ENCODE measurements at regions not wholly inside any gene's neighbourhood (a gene's known extent, or its start where the extent isn't known, plus 50 kb on each side); places are given as distances from the start of the nearest gene placed in this dataset.
"Not testable (repeated sequence)": the region's sequence is repeated elsewhere in the genome, so short reads cannot be mapped to it uniquely, and the experiment has no call there.

DNA sequence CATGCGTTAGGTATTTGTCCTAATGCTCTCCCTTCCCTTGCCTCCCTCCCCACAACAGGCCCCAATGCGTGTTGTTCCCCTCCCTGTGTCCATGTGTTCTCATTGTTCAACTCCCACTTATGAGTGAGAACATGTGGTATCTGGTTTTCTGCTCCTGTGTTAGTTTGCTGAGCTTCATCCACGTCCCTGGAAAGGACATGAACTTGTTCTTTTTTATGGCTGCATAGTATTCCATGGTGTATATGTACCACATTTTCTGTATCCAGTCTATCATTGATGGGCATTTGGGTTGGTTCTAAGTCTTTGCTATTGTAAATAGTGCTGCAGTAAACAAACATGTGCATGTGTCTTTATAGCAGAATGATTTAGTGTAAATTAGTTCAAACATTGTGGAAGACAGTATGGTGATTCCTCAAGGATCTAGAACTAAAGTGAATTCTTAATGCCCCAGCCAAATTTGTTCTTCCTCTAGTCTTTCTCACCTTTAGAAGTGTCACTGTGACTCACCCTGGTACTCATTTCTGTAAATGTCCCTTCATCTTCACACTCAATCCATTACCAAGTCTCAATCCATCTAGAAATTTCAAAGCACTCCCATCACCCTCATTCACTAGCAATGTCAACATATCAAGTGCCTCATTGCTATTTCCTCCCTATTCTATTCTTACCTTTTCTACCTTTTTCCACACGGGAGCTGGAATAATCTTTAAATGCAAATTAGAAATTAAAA, 123.9 kb downstream of the MREG start:
- H3K27ac ChIP-seq (ENCODE audit: low read length); H3K4me1 Mint-ChIP-seq; H3K4me1 ChIP-seq (ENCODE audit: control insufficient read depth, insufficient read depth, low read length); H3K4me3 ChIP-seq (ENCODE audit: low read length); H3K36me3 ChIP-seq (ENCODE audit: control insufficient read depth, insufficient read depth, low read length); ATAC-seq; DNase-seq; intact Hi-C loops (cut with micrococcal nuclease); H3K4me3 Mint-ChIP-seq; H3K9me3 Mint-ChIP-seq; H3K27me3 ChIP-seq (ENCODE audit: control insufficient read depth, insufficient read depth, low read length); H3K27ac Mint-ChIP-seq; H3K36me3 Mint-ChIP-seq; H3K9me3 ChIP-seq (ENCODE audit: control insufficient read depth, insufficient read depth, low read length): not testable (repeated sequence)
- H3K27me3 Mint-ChIP-seq (ENCODE audit: low read depth in 2 of 2), result peaks cover 8 to 13% of the 10 kb centered on the region in 2 donors
- WGBS (ENCODE audit: insufficient coverage), result 81% methylated on average over 4 of the region's 4 CpGs

DNA sequence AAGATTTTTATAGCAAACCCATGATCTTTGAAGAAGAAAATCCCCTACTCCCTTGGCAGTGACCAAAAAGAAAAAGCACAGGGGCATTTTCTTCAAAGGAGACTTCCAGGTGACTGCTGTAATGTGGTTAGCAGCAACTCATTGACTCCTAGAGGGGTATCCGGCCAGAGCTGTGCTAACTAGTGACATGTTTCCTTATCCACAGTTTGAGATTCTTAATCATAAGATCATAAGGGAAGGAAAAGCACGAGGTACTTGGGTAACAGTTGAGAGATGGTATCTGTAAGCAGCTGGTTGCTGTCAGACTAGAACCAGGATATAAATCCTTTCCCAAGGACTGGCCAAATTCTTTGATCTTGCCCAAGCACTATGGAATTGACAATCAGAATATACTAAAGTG, 124.7 kb downstream of the MREG start:
- TF ChIP-seq, protein P1, sequence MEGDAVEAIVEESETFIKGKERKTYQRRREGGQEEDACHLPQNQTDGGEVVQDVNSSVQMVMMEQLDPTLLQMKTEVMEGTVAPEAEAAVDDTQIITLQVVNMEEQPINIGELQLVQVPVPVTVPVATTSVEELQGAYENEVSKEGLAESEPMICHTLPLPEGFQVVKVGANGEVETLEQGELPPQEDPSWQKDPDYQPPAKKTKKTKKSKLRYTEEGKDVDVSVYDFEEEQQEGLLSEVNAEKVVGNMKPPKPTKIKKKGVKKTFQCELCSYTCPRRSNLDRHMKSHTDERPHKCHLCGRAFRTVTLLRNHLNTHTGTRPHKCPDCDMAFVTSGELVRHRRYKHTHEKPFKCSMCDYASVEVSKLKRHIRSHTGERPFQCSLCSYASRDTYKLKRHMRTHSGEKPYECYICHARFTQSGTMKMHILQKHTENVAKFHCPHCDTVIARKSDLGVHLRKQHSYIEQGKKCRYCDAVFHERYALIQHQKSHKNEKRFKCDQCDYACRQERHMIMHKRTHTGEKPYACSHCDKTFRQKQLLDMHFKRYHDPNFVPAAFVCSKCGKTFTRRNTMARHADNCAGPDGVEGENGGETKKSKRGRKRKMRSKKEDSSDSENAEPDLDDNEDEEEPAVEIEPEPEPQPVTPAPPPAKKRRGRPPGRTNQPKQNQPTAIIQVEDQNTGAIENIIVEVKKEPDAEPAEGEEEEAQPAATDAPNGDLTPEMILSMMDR (IDR thresholded peaks at IDR 0.05), result no peak
- H3K27ac Mint-ChIP-seq, result no peak overlapping the region
- no peaks in the 10 kb centered on the region for H3K9me3 ChIP-seq (ENCODE audit: control insufficient read depth, insufficient read depth, low read length)
- H3K36me3 Mint-ChIP-seq, result no peaks in the 10 kb centered on the region
- H3K27me3 Mint-ChIP-seq (ENCODE audit: low read depth in 2 of 2), result peaks cover 6 to 8% of the 10 kb centered on the region in 2 donors
- intact Hi-C loops (cut with micrococcal nuclease), result no loop called here
- DNase-seq (no peak), ATAC-seq (no peak)
- H3K4me3 Mint-ChIP-seq, result no peak overlapping the region
- 5% methylated on average over 2 of the region's 2 CpGs for WGBS (ENCODE audit: insufficient coverage)
- H3K27ac ChIP-seq (ENCODE audit: low read length), result no peak overlapping the region
- H3K9me3 Mint-ChIP-seq, result no peaks in the 10 kb centered on the region
- no peaks in the 10 kb centered on the region for H3K4me1 Mint-ChIP-seq
- H3K27me3 ChIP-seq (ENCODE audit: control insufficient read depth, insufficient read depth, low read length), result no peaks in the 10 kb centered on the region
- no peak overlapping the region for H3K4me3 ChIP-seq (ENCODE audit: low read length)
- no peaks in the 10 kb centered on the region for H3K36me3 ChIP-seq (ENCODE audit: control insufficient read depth, insufficient read depth, low read length)
- no peaks in the 10 kb centered on the region for H3K4me1 ChIP-seq (ENCODE audit: control insufficient read depth, insufficient read depth, low read length)

- TF ChIP-seq, protein P1 (IDR thresholded peaks at IDR 0.05), result no peak
- no peak for ATAC-seq
- intact Hi-C loops (cut with micrococcal nuclease), result no loop called here
- Mint-ChIP-seq H3K9me3 (no peaks in the 10 kb centered on the region), H3K27ac (no peak overlapping the region), H3K36me3 (no peaks in the 10 kb centered on the region), H3K4me3 (no peak overlapping the region), H3K27me3 (ENCODE audit: low read depth in 2 of 2) (peaks cover 4 to 6% of the 10 kb centered on the region in 2 donors), H3K4me1 (no peaks in the 10 kb centered on the region)
- no peaks in the 10 kb centered on the region for H3K4me1 ChIP-seq (ENCODE audit: control insufficient read depth, insufficient read depth, low read length)
- WGBS (ENCODE audit: insufficient coverage), result 83% methylated on average over 1 of the region's 2 CpGs
- no peak overlapping the region for H3K27ac ChIP-seq (ENCODE audit: low read length)
- no peak for DNase-seq
- no peaks in the 10 kb centered on the region for H3K27me3 ChIP-seq (ENCODE audit: control insufficient read depth, insufficient read depth, low read length)
- no peak overlapping the region for H3K4me3 ChIP-seq (ENCODE audit: low read length)
- H3K9me3 ChIP-seq (ENCODE audit: control insufficient read depth, insufficient read depth, low read length), result no peaks in the 10 kb centered on the region
- H3K36me3 ChIP-seq (ENCODE audit: control insufficient read depth, insufficient read depth, low read length), result no peaks in the 10 kb centered on the region
These were observed 126.0 kb downstream of the MREG start for GRCh38 chr2:215887303-215887702.

DNA sequence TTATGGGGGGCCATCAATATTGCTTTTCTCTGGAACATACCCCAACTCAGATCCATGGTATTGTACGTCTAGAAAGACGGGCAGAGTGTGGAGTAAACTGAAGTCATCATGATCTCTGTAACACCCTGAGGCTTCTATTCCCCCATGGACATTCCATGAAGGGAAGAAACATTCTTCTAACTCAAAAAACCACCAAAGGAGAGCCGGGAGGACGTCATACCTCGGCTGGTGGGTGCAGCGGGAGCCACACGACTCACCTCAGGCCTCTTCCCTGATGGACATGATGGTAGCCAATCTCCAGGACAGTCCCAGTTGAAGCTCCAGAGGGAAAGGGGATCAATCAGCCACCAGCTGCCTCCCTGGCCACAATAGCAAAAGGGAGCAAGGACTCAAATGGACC, 127.3 kb downstream of the MREG start:
- Mint-ChIP-seq H3K9me3 (no peaks in the 10 kb centered on the region), H3K36me3 (no peaks in the 10 kb centered on the region), H3K27me3 (ENCODE audit: low read depth in 2 of 2) (peaks cover 10 to 13% of the 10 kb centered on the region in 2 donors), H3K4me1 (no peaks in the 10 kb centered on the region), H3K4me3 (no peak overlapping the region), H3K27ac (no peak overlapping the region)
- Histone ChIP-seq H3K9me3 (ENCODE audit: control insufficient read depth, insufficient read depth, low read length) (no peaks in the 10 kb centered on the region), H3K4me3 (ENCODE audit: low read length) (no peak overlapping the region), H3K27ac (ENCODE audit: low read length) (no peak overlapping the region), H3K4me1 (ENCODE audit: control insufficient read depth, insufficient read depth, low read length) (no peaks in the 10 kb centered on the region), H3K36me3 (ENCODE audit: control insufficient read depth, insufficient read depth, low read length) (no peaks in the 10 kb centered on the region), H3K27me3 (ENCODE audit: control insufficient read depth, insufficient read depth, low read length) (no peaks in the 10 kb centered on the region)
- TF ChIP-seq, protein P1 (IDR thresholded peaks at IDR 0.05), result no peak
- DNase-seq (no peak), ATAC-seq (no peak)
- WGBS (ENCODE audit: insufficient coverage), result 95% methylated on average over 7 of the region's 7 CpGs
- intact Hi-C loops (cut with micrococcal nuclease), result no loop called here

Data from natural killer cell (primary cell).